Transverse colon (tissue), 4 donors: ENCODE measurements at regions not wholly inside any gene's neighbourhood (a gene's known extent, or its start where the extent isn't known, plus 50 kb on each side); places are given as distances from the start of the nearest gene placed in this dataset.

Source experiments
- DNase-seq: peaks from one replicate; pipeline ENCODE4 v3.0.0-alpha.2; 2019
- H3K27ac ChIP-seq, 4 donors: fragments of 200-600 bp; sonication (generic); 2 replicates each; pipeline ENCODE4 v1.5.1; 2016 to 2018; ENCODE audit warnings: inconsistent platforms in 4 of 4
- H3K27me3 ChIP-seq: fragments of 200-600 bp; sonication (generic); 2 replicates; pipeline ENCODE4 v1.5.1; 2017; ENCODE audit warnings: inconsistent platforms
- H3K36me3 ChIP-seq, 4 donors: fragments of 200-600 bp; sonication (generic); 2 replicates each; pipeline ENCODE4 v1.5.1; 2017 to 2019; ENCODE audit warnings: inconsistent platforms in 4 of 4
- H3K4me1 ChIP-seq, 4 donors: fragments of 200-600 bp; sonication (generic); 2 replicates each; pipeline ENCODE4 v1.5.1; 2017 to 2020; ENCODE audit warnings: inconsistent platforms in 4 of 4
- H3K4me3 ChIP-seq, 4 donors: fragments of 200-600 bp; sonication (generic); 1 replicate in 1 of 4; 2 replicates in 3 of 4; pipeline versions ENCODE4 v1.5.1 to v1.6.1; 2017 to 2019; ENCODE audit warnings: inconsistent platforms in 4 of 4
- H3K9me3 ChIP-seq, 2 donors: fragments of 200-600 bp; sonication (generic); 2 replicates each; pipeline ENCODE4 v1.5.1; 2017 to 2019; ENCODE audit warnings: inconsistent platforms in 2 of 2
- CTCF ChIP-seq, 5 experiments: fragments of 200-600 bp in 3 of 5; fragments of 450-650 bp in 2 of 5; sonication (generic) in 3 of 5; IDR thresholded peaks; 1 replicate in 2 of 5; 2 replicates in 3 of 5; pipeline ENCODE4 v1.5.1; 2016 to 2017; ENCODE audit warnings: antibody characterized with exemption in 5 of 5, inconsistent platforms in 3 of 5, mild to moderate bottlenecking in 2 of 5, moderate library complexity in 1 of 5
- EP300 ChIP-seq: sonication (generic); formaldehyde crosslinking; IDR thresholded peaks from one replicate; pipeline ENCODE4 v1.6.1; 2017; ENCODE audit warnings: antibody characterized with exemption, low read depth
- POLR2A ChIP-seq: fragments of 450-650 bp; IDR thresholded peaks from one replicate; pipeline ENCODE4 v1.6.1; 2016; ENCODE audit warnings: antibody characterized with exemption, mild to moderate bottlenecking, moderate library complexity
- POLR2AphosphoS5 ChIP-seq, 3 donors: sonication (generic); formaldehyde crosslinking; IDR thresholded peaks; one replicate each; pipeline ENCODE4 v1.6.1; 2016; ENCODE audit warnings: antibody characterized with exemption in 3 of 3
- WGBS, 2 donors: methylation state at CpG; one replicate each; pipeline ENCODE4 v1.1.5; 2018; ENCODE audit warnings: low coverage in 1 of 2; 5-methylcytosine and 5-hydroxymethylcytosine counted together
- in situ Hi-C, 4 donors: fragments of 200-750 bp; cut with MboI; loops; one replicate each; pipeline versions ENCODE4 v1.15.0 to v1.15.1; 2017; ENCODE audit warnings: low sequenced_read_pairs in 3 of 4, low pct_ligation_motif_present in 1 of 4, low pct_unique_long_range_greater_than_20kb in 1 of 4
- intact Hi-C: fragments of 100-400 bp; cut with DNase I; formaldehyde crosslinking; loops from one replicate; pipeline ENCODE4 v1.15.1; 2023; ENCODE audit warnings: low total_unique reads

- H3K4me3 ChIP-seq: no peak overlapping the region
- H3K27me3 ChIP-seq: no peaks in the 10 kb centered on the region
- in situ Hi-C loops: no loop called here
- DNase-seq: no peak
- peaks cover 3 to 4% of the 10 kb centered on the region in 2 donors for H3K9me3 ChIP-seq
- no peaks in the 10 kb centered on the region for H3K4me1 ChIP-seq
- TF ChIP-seq CTCF (IDR thresholded peaks at IDR 0.05): no peak
- TF ChIP-seq POLR2A: no peak
- TF ChIP-seq POLR2AphosphoS5 (IDR thresholded peaks at IDR 0.05): no peak
- TF ChIP-seq EP300: no peak
- intact Hi-C loops: loop anchor here (10.0 kb wide), 1 partner anchor 1959 kb away; no protein-coding TSS in a partner anchor
- no peak overlapping the region for H3K27ac ChIP-seq
- H3K36me3 ChIP-seq: no peaks in the 10 kb centered on the region
- 44 to 48% methylated on average over 2 to 3 of the region's 3 CpGs for WGBS, 2 donors
Observed at GRCh38 chr2:151113318-151113717, 148.3 kb downstream of the RBM43 start.

- in situ Hi-C loops (no loop called here), intact Hi-C loops (loop anchor here (10.0 kb wide), 1 partner anchor 1957 kb away; no protein-coding TSS in a partner anchor)
- no peak for DNase-seq
- no peaks in the 10 kb centered on the region for H3K27me3 ChIP-seq
- H3K27ac ChIP-seq: no peak overlapping the region
- H3K4me3 ChIP-seq: no peak overlapping the region
- no peaks in the 10 kb centered on the region for H3K36me3 ChIP-seq
- H3K4me1 ChIP-seq: no peaks in the 10 kb centered on the region
- no peaks in the 10 kb centered on the region for H3K9me3 ChIP-seq
- no peak for TF ChIP-seq CTCF (IDR thresholded peaks at IDR 0.05)
- TF ChIP-seq POLR2A: no peak
- no peak for TF ChIP-seq POLR2AphosphoS5 (IDR thresholded peaks at IDR 0.05)
- TF ChIP-seq EP300: no peak
- 0 to 50% methylated on average over 1 of the region's 1 CpG for WGBS, 2 donors
Observed at GRCh38 chr2:151111599-151112278, 149.9 kb downstream of the RBM43 start.

- in situ Hi-C loops: no loop called here
- no peaks in the 10 kb centered on the region for H3K9me3 ChIP-seq
- no peak overlapping the region for H3K27ac ChIP-seq
- intact Hi-C loops: loop anchor here (1.0 kb wide), 1 partner anchor 17 kb away; no protein-coding TSS in a partner anchor
- no peak overlapping the region for H3K4me3 ChIP-seq
- 50 to 54% methylated on average over 1 to 3 of the region's 3 CpGs for WGBS, 2 donors
- H3K36me3 ChIP-seq: no peaks in the 10 kb centered on the region
- TF ChIP-seq EP300 (no peak), POLR2A (no peak), POLR2AphosphoS5 (IDR thresholded peaks at IDR 0.05) (no peak), CTCF (IDR thresholded peaks at IDR 0.05) (no peak)
- DNase-seq: no peak
- no peaks in the 10 kb centered on the region for H3K27me3 ChIP-seq
- no peaks in the 10 kb centered on the region for H3K4me1 ChIP-seq
Observed at GRCh38 chr2:151106805-151107506, 154.7 kb downstream of the RBM43 start.

- Histone ChIP-seq H3K9me3 (no peaks in the 10 kb centered on the region), H3K27ac (no peak overlapping the region), H3K36me3 (no peaks in the 10 kb centered on the region), H3K27me3 (no peaks in the 10 kb centered on the region), H3K4me3 (no peak overlapping the region), H3K4me1 (no peaks in the 10 kb centered on the region)
- WGBS, 2 donors: 91 to 100% methylated on average over 1 to 4 of the region's 4 CpGs
- TF ChIP-seq EP300 (no peak), CTCF (IDR thresholded peaks at IDR 0.05) (no peak), POLR2A (no peak), POLR2AphosphoS5 (IDR thresholded peaks at IDR 0.05) (no peak)
- no peak for DNase-seq
- intact Hi-C loops (no loop called here), in situ Hi-C loops (no loop called here)
Observed at GRCh38 chr2:151103551-151103950, 158.1 kb downstream of the RBM43 start.
